Thoracic aorta (tissue), 2 donors: ENCODE measurements at regions not wholly inside any gene's neighbourhood (a gene's known extent, or its start where the extent isn't known, plus 50 kb on each side); places are given as distances from the start of the nearest gene placed in this dataset.

Experiments
- ATAC-seq: fragments of 150-250 bp; one replicate; pipeline ENCODE4 v1.8.0; 2017; ENCODE audit warnings: low read depth; ENCODE audit not compliant: insufficient number of reproducible peaks, low FRiP score
- DNase-seq: peaks from one replicate; pipeline ENCODE4 v3.0.0-alpha.2; 2020; ENCODE audit warnings: low spot score
- H3K27ac ChIP-seq, 2 donors: fragments of 200-600 bp; sonication (generic); 1 replicate in 1 of 2; 2 replicates in 1 of 2; pipeline ENCODE4 v1.5.1; 2016; ENCODE audit warnings: mild to moderate bottlenecking in 2 of 2, moderate library complexity in 2 of 2
- H3K27me3 ChIP-seq: fragments of 200-600 bp; sonication (generic); replicated peaks from 2 replicates; pipeline ENCODE4 v1.6.0; 2016; ENCODE audit warnings: mild to moderate bottlenecking; ENCODE audit not compliant: insufficient read depth
- H3K36me3 ChIP-seq: fragments of 200-600 bp; sonication (generic); one replicate; pipeline ENCODE4 v1.5.1; 2016
- H3K4me1 ChIP-seq, 2 donors: fragments of 200-600 bp; sonication (generic); 1 replicate in 1 of 2; 2 replicates in 1 of 2; pipeline versions ENCODE4 v1.5.1 to v1.6.0; 2016; ENCODE audit warnings: low read depth in 2 of 2, mild to moderate bottlenecking in 1 of 2; ENCODE audit not compliant: control insufficient read depth in 1 of 2
- H3K4me3 ChIP-seq: fragments of 200-600 bp; sonication (generic); 2 replicates; pipeline ENCODE4 v1.5.1; 2016; ENCODE audit warnings: mild to moderate bottlenecking
- H3K9me3 ChIP-seq: fragments of 200-600 bp; sonication (generic); 2 replicates; pipeline ENCODE4 v1.5.1; 2016
- TF ChIP-seq, protein P1 (sequence below): fragments of 200-600 bp; sonication (generic); IDR thresholded peaks from one replicate; pipeline ENCODE4 v1.5.1; 2019; ENCODE audit warnings: antibody characterized with exemption

DNA sequence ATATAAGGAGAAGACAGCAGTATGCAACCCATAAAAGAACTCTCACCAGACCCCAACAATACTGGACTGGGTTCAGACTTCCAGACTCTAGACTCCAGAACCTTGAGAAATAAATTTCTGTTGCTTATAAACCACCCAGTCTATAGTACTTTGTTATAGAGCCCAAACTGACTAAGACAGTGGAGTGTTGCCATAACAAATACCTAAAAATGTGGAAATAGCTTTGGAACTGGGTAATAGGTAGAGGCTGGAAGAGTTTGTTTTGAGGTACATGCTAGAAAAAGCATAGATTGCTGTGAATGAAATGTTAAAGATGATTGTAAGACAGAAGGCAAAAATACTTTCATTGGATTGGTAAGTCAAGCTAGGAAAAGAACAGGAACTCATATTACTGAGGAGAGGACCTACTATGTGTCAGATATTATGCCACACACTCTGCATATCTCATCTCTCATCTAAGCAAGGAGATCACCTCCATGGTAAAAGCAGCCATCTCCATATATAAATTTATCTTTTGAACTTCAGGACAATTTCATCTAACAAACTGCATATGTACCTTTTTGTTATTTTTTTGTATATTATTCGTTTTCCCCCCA, 67.4 kb upstream of the FNDC3B start:
- no peak overlapping the region for H3K27ac ChIP-seq
- no peaks in the 10 kb centered on the region for H3K27me3 ChIP-seq
- H3K4me3 ChIP-seq, result no peak overlapping the region
- ATAC-seq (no peak), DNase-seq (no peak)
- peaks cover 13 to 34% of the 10 kb centered on the region in 2 donors for H3K4me1 ChIP-seq
- H3K9me3 ChIP-seq, result no peaks in the 10 kb centered on the region
- H3K36me3 ChIP-seq, result no peaks in the 10 kb centered on the region
- TF ChIP-seq, protein P1, sequence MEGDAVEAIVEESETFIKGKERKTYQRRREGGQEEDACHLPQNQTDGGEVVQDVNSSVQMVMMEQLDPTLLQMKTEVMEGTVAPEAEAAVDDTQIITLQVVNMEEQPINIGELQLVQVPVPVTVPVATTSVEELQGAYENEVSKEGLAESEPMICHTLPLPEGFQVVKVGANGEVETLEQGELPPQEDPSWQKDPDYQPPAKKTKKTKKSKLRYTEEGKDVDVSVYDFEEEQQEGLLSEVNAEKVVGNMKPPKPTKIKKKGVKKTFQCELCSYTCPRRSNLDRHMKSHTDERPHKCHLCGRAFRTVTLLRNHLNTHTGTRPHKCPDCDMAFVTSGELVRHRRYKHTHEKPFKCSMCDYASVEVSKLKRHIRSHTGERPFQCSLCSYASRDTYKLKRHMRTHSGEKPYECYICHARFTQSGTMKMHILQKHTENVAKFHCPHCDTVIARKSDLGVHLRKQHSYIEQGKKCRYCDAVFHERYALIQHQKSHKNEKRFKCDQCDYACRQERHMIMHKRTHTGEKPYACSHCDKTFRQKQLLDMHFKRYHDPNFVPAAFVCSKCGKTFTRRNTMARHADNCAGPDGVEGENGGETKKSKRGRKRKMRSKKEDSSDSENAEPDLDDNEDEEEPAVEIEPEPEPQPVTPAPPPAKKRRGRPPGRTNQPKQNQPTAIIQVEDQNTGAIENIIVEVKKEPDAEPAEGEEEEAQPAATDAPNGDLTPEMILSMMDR, result no peak

DNA sequence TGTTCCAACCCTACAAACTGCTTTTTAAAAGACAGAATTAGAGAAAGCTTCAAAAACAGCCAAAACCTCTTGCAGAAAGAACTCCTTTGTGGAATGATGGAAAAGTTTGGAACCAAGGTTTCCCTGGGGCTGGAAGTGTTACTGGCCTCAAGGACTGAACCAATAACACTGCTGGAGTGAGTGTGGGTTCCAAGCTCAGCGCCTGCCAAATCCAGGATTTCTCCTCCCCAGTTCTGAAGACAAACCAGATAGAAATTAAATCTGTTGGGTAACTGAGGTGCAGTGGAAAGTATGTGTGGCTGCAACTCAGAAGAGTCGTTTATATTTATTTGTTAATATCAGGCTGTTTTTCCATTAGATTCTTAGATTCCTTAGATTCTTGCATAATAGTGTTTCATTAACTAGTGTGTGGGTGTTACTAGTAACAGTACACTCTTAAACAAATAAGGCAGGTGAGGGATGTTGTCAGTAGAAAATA, 66.5 kb upstream of the FNDC3B start:
- H3K27ac ChIP-seq, result no peak overlapping the region
- peaks cover 5 to 27% of the 10 kb centered on the region in 2 donors for H3K4me1 ChIP-seq
- H3K27me3 ChIP-seq, result no peaks in the 10 kb centered on the region
- TF ChIP-seq, protein P1, result no peak
- DNase-seq, result no peak
- H3K36me3 ChIP-seq, result no peaks in the 10 kb centered on the region
- ATAC-seq, result no peak
- H3K4me3 ChIP-seq, result no peak overlapping the region
- no peaks in the 10 kb centered on the region for H3K9me3 ChIP-seq

DNA sequence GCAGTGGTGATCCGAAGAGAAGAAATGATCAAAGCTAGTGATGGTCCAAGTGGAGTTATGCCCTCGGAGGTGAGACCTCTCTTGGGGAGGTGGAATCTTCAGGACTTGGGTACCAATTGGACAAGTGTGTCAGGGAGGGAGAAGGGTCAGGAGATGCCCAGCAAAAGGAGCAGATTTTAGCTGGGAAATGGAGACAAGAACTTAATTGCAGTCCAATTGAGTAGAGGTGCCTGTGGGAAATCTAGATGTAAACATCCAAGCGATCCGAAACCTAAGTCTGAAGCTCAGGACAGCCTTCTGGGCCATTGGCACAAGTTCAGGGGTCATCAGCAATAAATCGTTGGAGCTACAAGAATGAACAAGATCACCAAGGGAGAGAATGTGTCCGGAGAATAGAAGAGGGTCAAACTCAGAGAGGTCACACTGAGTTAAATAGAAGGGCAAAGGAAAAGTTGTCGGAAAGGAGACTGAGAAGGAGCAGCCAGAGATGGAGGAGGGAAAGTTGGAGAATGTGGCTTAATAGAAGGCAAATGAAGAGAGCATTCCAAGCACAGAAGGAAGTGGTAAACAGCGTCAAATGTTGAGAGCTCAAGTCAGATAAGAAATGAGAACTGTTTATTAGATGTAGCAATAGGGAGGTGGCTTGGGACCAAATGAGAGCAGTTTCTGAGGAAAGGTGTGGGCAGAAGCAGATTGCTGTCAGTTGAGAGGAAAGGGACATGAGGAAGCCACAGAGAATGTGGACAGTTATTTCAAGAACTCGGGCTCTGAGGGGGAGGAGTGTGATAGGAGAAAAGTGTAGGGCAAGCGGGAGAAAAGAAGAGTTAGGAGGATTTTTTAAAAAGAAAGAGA, 64.2 kb upstream of the FNDC3B start:
- no peak overlapping the region for H3K27ac ChIP-seq
- no peaks in the 10 kb centered on the region for H3K36me3 ChIP-seq
- no peak for DNase-seq
- H3K4me3 ChIP-seq, result no peak overlapping the region
- ATAC-seq, result no peak
- no peaks in the 10 kb centered on the region for H3K27me3 ChIP-seq
- no peaks in the 10 kb centered on the region for H3K9me3 ChIP-seq
- TF ChIP-seq, protein P1, result no peak
- H3K4me1 ChIP-seq, result peaks cover 5 to 22% of the 10 kb centered on the region in 2 donors

DNA sequence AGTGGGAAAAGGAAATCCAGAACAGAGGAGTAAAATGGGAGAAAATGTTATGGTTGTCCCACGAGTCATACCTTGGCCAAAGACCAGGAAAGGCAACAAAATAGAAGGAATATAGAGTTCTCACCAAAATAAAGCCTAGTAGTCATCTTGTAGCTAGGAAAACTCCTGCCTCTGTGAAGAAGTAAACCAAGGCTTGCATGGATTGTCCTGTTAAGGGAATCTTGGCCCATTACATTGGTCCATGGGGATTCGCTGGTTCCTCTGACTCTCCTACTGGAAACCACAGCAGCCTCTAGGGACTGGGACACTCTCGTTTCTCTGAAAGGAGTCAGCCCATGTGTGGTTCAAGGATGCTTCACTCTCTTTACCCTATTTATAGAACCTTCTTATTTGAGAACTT, 62.9 kb upstream of the FNDC3B start:
- no peak for DNase-seq
- no peak overlapping the region for H3K4me3 ChIP-seq
- no peak for ATAC-seq
- no peak overlapping the region for H3K27ac ChIP-seq
- no peaks in the 10 kb centered on the region for H3K9me3 ChIP-seq
- H3K36me3 ChIP-seq, result no peaks in the 10 kb centered on the region
- TF ChIP-seq, protein P1, result no peak
- no peaks in the 10 kb centered on the region for H3K27me3 ChIP-seq
- H3K4me1 ChIP-seq, result peaks cover 5 to 19% of the 10 kb centered on the region in 2 donors

DNA sequence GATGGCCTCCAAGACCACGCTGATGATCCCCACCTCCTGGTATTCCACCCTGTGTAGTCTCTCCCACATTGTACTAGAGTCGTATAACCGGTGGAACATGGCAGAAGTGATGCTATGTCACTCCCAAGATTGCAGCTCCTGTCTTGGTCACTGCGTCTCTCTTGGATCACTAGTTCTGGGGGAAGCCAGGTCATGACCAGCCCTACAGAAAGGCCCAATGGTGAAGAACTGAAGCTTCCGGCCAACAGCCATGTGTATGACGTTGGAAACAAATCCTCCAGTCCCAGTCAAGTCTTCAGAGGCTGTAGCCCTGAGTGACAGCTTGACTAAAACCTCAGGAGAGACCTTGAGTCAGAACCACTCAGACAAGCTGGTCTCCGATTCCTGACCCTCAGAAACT, 61.9 kb upstream of the FNDC3B start:
- Histone ChIP-seq H3K4me3 (no peak overlapping the region), H3K27ac (no peak overlapping the region), H3K36me3 (no peaks in the 10 kb centered on the region), H3K9me3 (no peaks in the 10 kb centered on the region), H3K27me3 (no peaks in the 10 kb centered on the region), H3K4me1 (peaks cover 5 to 14% of the 10 kb centered on the region in 2 donors)
- no peak for DNase-seq
- ATAC-seq, result no peak
- TF ChIP-seq, protein P1, result no peak
